ENCODE measurements at regions not wholly inside any gene's neighbourhood (a gene's known extent, or its start where the extent isn't known, plus 50 kb on each side); places are given as distances from the start of the nearest gene placed in this dataset.

DNA sequence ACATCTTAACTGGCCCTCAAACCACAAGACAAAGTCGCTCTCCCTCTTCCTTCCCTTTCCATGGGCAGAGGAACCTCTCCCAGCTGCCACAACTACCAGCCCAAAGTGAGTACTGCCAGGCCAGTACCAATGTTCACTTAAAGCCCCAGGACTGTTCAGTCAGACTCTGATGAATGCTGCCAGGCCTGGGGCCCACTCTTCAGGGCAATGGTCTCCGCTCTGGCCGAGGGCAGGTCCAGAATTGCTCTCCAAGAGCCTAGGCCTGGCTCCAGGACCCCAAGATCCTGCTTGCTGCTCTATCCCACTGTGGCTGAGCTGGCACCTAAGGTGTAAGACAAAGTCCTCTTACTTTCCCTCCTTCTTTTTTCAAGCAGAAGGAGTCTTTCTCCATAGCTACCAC, 790.9 kb downstream of the KLHL13 start:
- no peak for DNase-seq
- TF ChIP-seq GATA1 (IDR thresholded peaks at IDR 0.05; ENCODE audit: low read depth, low read length) (no peak), POLR2A (IDR thresholded peaks at IDR 0.05; ENCODE audit: low read length) (no peak)

- DNase-seq: no peak
- TF ChIP-seq GATA1 (IDR thresholded peaks at IDR 0.05; ENCODE audit: low read depth, low read length) (no peak), POLR2A (IDR thresholded peaks at IDR 0.05; ENCODE audit: low read length) (no peak)
Observed at GRCh38 chrX:117305168-117305766, 811.3 kb downstream of the KLHL13 start.

- TF ChIP-seq GATA1 (IDR thresholded peaks at IDR 0.05; ENCODE audit: low read depth, low read length) (no peak), POLR2A (IDR thresholded peaks at IDR 0.05; ENCODE audit: low read length) (no peak)
Observed at GRCh38 chrX:117301086-117301485, 815.5 kb downstream of the KLHL13 start.

GRCh38 chrX:117291760-117292159, 824.9 kb downstream of the KLHL13 start:
- DNase-seq: no peak
- TF ChIP-seq GATA1 (IDR thresholded peaks at IDR 0.05; ENCODE audit: low read depth, low read length) (no peak), POLR2A (IDR thresholded peaks at IDR 0.05; ENCODE audit: low read length) (no peak)

More at GRCh38 chrX:117301086-117301485, 815.5 kb downstream of the KLHL13 start:
- no peak for DNase-seq

- DNase-seq: no peak
- no peak for TF ChIP-seq GATA1 (IDR thresholded peaks at IDR 0.05; ENCODE audit: low read depth, low read length)
- no peak for TF ChIP-seq POLR2A (IDR thresholded peaks at IDR 0.05; ENCODE audit: low read length)
Observed at GRCh38 chrX:117274965-117275364, 812.2 kb upstream of the CT83 start.

Data from erythroblast (primary cell).